ENCODE measurements at regions not wholly inside any gene's neighbourhood (a gene's known extent, or its start where the extent isn't known, plus 50 kb on each side); places are given as distances from the start of the nearest gene placed in this dataset.

- TF ChIP-seq CTCF (IDR thresholded peaks at IDR 0.05), result no peak
- no peak for TF ChIP-seq POLR2A (IDR thresholded peaks at IDR 0.05)
Measured at GRCh38 chr14:55867719-55868118, 250.5 kb upstream of the PELI2 start.

Measured in thyroid gland (tissue), 4 donors.